ENCODE measurements at regions not wholly inside any gene's neighbourhood (a gene's known extent, or its start where the extent isn't known, plus 50 kb on each side); places are given as distances from the start of the nearest gene placed in this dataset.

DNA sequence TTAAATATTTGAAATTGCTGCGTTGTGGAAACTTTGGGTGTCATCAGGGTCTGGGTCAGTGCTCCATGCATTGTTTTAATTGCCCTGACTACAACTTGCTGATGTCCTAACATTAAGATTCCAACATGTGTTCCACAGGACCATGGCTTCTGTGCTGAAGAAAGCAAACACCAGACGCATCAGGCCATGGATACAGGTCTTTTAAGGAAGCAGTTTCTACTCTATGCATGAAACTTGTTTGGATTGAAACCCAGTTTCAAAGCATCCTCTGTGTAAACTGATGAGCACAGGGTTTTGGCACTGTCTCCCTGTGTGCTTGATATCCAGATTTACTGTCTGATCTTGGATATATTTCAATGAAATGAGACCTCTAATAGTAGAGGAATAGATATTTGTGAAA lies 328.4 kb upstream of the SLC10A2 start:
- Histone ChIP-seq H3K36me3 (ENCODE audit: control insufficient read depth, insufficient read depth, low read length) (no peaks in the 10 kb centered on the region), H3K27me3 (ENCODE audit: control insufficient read depth, insufficient read depth, low read length) (no peaks in the 10 kb centered on the region), H3K4me3 (ENCODE audit: low read depth, low read length) (no peak overlapping the region)
- no peak for DNase-seq (ENCODE audit: low read depth)
- ChIA-PET POLR2A (no interaction called here), CTCF (no interaction called here)
- TF ChIP-seq, protein P1, sequence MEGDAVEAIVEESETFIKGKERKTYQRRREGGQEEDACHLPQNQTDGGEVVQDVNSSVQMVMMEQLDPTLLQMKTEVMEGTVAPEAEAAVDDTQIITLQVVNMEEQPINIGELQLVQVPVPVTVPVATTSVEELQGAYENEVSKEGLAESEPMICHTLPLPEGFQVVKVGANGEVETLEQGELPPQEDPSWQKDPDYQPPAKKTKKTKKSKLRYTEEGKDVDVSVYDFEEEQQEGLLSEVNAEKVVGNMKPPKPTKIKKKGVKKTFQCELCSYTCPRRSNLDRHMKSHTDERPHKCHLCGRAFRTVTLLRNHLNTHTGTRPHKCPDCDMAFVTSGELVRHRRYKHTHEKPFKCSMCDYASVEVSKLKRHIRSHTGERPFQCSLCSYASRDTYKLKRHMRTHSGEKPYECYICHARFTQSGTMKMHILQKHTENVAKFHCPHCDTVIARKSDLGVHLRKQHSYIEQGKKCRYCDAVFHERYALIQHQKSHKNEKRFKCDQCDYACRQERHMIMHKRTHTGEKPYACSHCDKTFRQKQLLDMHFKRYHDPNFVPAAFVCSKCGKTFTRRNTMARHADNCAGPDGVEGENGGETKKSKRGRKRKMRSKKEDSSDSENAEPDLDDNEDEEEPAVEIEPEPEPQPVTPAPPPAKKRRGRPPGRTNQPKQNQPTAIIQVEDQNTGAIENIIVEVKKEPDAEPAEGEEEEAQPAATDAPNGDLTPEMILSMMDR (IDR thresholded peaks at IDR 0.05; ENCODE audit: insufficient read depth, low read depth, low read length), result no peak

- no peaks in the 10 kb centered on the region for H3K27me3 ChIP-seq (ENCODE audit: control insufficient read depth, insufficient read depth, low read length)
- no peak for DNase-seq (ENCODE audit: low read depth)
- ChIA-PET POLR2A (no interaction called here), CTCF (no interaction called here)
- TF ChIP-seq, protein P1 (IDR thresholded peaks at IDR 0.05; ENCODE audit: insufficient read depth, low read depth, low read length), result no peak
- no peaks in the 10 kb centered on the region for H3K36me3 ChIP-seq (ENCODE audit: control insufficient read depth, insufficient read depth, low read length)
- no peak overlapping the region for H3K4me3 ChIP-seq (ENCODE audit: low read depth, low read length)
These were observed 325.7 kb upstream of the SLC10A2 start for GRCh38 chr13:103391936-103392335.

DNA sequence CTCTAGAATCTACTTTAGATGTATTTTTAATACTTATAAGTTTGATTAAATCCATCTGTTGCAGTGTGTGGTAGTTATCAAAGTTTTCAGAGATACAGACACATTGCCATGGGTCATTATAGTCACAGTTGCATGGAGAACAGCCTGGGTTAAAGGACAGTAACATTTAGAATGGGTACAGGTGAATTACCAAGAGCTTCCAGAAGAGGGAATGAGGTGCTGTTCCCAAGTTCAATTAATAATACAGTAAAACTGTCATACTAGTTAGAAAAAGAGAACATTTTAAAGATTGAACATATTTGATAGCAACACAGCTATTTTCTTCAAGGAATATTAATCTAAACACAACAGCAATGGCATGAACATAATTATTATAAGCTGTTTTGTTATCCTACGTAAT lies 322.6 kb upstream of the SLC10A2 start:
- Histone ChIP-seq H3K27me3 (ENCODE audit: control insufficient read depth, insufficient read depth, low read length) (no peaks in the 10 kb centered on the region), H3K36me3 (ENCODE audit: control insufficient read depth, insufficient read depth, low read length) (no peaks in the 10 kb centered on the region), H3K4me3 (ENCODE audit: low read depth, low read length) (no peak overlapping the region)
- TF ChIP-seq, protein P1 (IDR thresholded peaks at IDR 0.05; ENCODE audit: insufficient read depth, low read depth, low read length), result no peak
- ChIA-PET POLR2A (no interaction called here), CTCF (no interaction called here)
- no peak for DNase-seq (ENCODE audit: low read depth)

DNA sequence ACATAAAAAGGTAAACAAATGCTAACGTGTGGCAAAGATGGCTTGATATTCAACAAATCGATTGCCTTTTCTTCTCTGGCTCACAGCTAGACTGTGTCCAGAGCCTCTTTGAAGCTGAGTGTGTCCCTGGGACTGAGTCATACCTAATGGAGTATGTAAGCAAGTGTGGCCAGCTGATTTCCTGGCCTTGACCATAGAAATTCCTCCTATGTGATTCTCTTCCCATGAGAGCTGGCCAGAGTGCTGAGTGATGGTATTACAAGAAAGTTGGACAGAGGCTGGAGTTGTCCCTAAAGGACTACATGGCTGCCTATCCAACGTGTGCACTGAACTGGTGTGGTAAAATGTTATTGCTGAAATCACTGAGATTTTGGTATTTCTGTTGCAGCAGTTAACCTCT lies 320.1 kb upstream of the SLC10A2 start:
- TF ChIP-seq, protein P1 (IDR thresholded peaks at IDR 0.05; ENCODE audit: insufficient read depth, low read depth, low read length), result no peak
- Histone ChIP-seq H3K27me3 (ENCODE audit: control insufficient read depth, insufficient read depth, low read length) (no peaks in the 10 kb centered on the region), H3K36me3 (ENCODE audit: control insufficient read depth, insufficient read depth, low read length) (no peaks in the 10 kb centered on the region), H3K4me3 (ENCODE audit: low read depth, low read length) (no peak overlapping the region)
- POLR2A ChIA-PET, result no interaction called here
- no peak for DNase-seq (ENCODE audit: low read depth)
- CTCF ChIA-PET, result no interaction called here

DNA sequence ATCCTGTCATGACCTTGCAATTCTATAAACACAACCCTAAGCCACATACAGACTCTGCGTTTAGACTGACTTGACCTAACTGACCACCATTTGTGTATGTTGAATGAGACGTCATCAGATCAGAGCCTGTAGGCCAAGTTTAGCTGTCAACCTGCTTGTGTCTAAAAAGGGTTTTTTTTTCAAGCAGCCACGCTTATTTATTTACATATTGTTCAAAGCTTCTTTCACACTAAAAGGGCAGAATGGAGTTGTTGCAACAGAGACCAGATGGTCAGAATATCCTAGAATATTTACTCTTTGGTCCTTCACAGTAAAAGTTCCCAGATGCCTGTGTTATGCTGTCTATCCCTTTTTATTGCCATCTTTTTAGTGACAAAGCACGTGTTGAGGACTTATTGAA lies 307.7 kb upstream of the SLC10A2 start:
- no peak overlapping the region for H3K4me3 ChIP-seq (ENCODE audit: low read depth, low read length)
- ChIA-PET CTCF (no interaction called here), POLR2A (no interaction called here)
- no peak for DNase-seq (ENCODE audit: low read depth)
- H3K36me3 ChIP-seq (ENCODE audit: control insufficient read depth, insufficient read depth, low read length), result no peaks in the 10 kb centered on the region
- H3K27me3 ChIP-seq (ENCODE audit: control insufficient read depth, insufficient read depth, low read length), result no peaks in the 10 kb centered on the region
- TF ChIP-seq, protein P1 (IDR thresholded peaks at IDR 0.05; ENCODE audit: insufficient read depth, low read depth, low read length), result no peak

Measured in BJ (cell line).